Mesenchymal stem cell (in vitro differentiated cells and primary cell): ENCODE measurements at regions not wholly inside any gene's neighbourhood (a gene's known extent, or its start where the extent isn't known, plus 50 kb on each side); places are given as distances from the start of the nearest gene placed in this dataset.

ENCODE experiments used
- DNase-seq: peaks from one replicate; pipeline ENCODE4 v3.0.0-alpha.2; 2013
- H2AFZ ChIP-seq: one replicate; pipeline ENCODE4 v1.6.1; 2013; ENCODE audit warnings: low read depth, mild to moderate bottlenecking, control low read depth, inconsistent platforms, low read length, moderate library complexity
- H2AK5ac ChIP-seq: 2 replicates; pipeline ENCODE4 v1.6.1; 2013; ENCODE audit warnings: low read length, moderate library complexity, mild to moderate bottlenecking, inconsistent platforms; ENCODE audit not compliant: severe bottlenecking
- H2BK120ac ChIP-seq: one replicate; pipeline ENCODE4 v1.6.1; 2013; ENCODE audit warnings: low read depth, mild to moderate bottlenecking, inconsistent platforms, low read length, moderate library complexity
- H2BK12ac ChIP-seq, 2 experiments: one replicate each; pipeline ENCODE4 v1.6.1; 2013; ENCODE audit warnings: inconsistent platforms in 2 of 2, low read length in 2 of 2, mild to moderate bottlenecking in 2 of 2, moderate library complexity in 2 of 2, control low read depth in 1 of 2
- H2BK15ac ChIP-seq: one replicate; pipeline ENCODE4 v1.6.1; 2013; ENCODE audit warnings: mild to moderate bottlenecking, low read depth, inconsistent platforms; ENCODE audit not compliant: poor library complexity, severe bottlenecking
- H2BK5ac ChIP-seq: 2 replicates; pipeline ENCODE4 v1.6.1; 2013; ENCODE audit warnings: low read depth, mild to moderate bottlenecking, low read length, control low read depth, inconsistent platforms; ENCODE audit not compliant: poor library complexity, severe bottlenecking
- H3K14ac ChIP-seq, 2 experiments: one replicate each; pipeline ENCODE4 v1.6.1; 2013; ENCODE audit warnings: inconsistent platforms in 2 of 2, low read length in 2 of 2, control low read depth in 1 of 2, mild to moderate bottlenecking in 1 of 2, moderate library complexity in 1 of 2
- H3K18ac ChIP-seq, 2 experiments: one replicate each; pipeline ENCODE4 v1.6.1; 2013; ENCODE audit warnings: inconsistent platforms in 2 of 2, low read length in 2 of 2, control low read depth in 1 of 2, low read depth in 1 of 2, mild to moderate bottlenecking in 1 of 2
- H3K23ac ChIP-seq, 2 experiments: one replicate each; pipeline ENCODE4 v1.6.1; 2013; ENCODE audit warnings: inconsistent platforms in 2 of 2, low read length in 2 of 2, mild to moderate bottlenecking in 2 of 2, moderate library complexity in 2 of 2, control low read depth in 1 of 2
- H3K27ac ChIP-seq: 2 replicates; pipeline ENCODE4 v1.5.1; 2013; ENCODE audit warnings: mild to moderate bottlenecking, moderate library complexity, low read length, control low read depth, inconsistent platforms; ENCODE audit not compliant: poor library complexity, severe bottlenecking
- H3K27me3 ChIP-seq, 2 experiments: 2 replicates each; pipeline versions ENCODE4 v1.6.1 to v1.7.0; 2013; ENCODE audit warnings: low read length in 2 of 2, mild to moderate bottlenecking in 2 of 2, moderate library complexity in 2 of 2, control low read depth in 1 of 2, inconsistent platforms in 1 of 2; ENCODE audit not compliant: control insufficient read depth in 1 of 2, insufficient read depth in 1 of 2
- H3K36me3 ChIP-seq, 2 experiments: 2 replicates each; pipeline versions ENCODE4 v1.6.1 to v1.7.0; 2013; ENCODE audit warnings: low read length in 2 of 2, control low read depth in 1 of 2, inconsistent platforms in 1 of 2, low read depth in 1 of 2, mild to moderate bottlenecking in 1 of 2; ENCODE audit not compliant: insufficient read depth in 2 of 2, control insufficient read depth in 1 of 2
- H3K4ac ChIP-seq, 2 experiments: one replicate each; pipeline ENCODE4 v1.6.1; 2013; ENCODE audit warnings: inconsistent platforms in 2 of 2, low read length in 2 of 2, mild to moderate bottlenecking in 2 of 2, moderate library complexity in 2 of 2, control low read depth in 1 of 2, low read depth in 1 of 2
- H3K4me1 ChIP-seq: 2 replicates; pipeline ENCODE4 v1.6.1; 2013; ENCODE audit warnings: low read depth, low read length, control low read depth; ENCODE audit not compliant: control insufficient read depth, insufficient read depth
- H3K4me2 ChIP-seq: 2 replicates; pipeline ENCODE4 v1.6.1; 2013; ENCODE audit warnings: low read length, mild to moderate bottlenecking, inconsistent platforms; ENCODE audit not compliant: poor library complexity, severe bottlenecking
- H3K4me3 ChIP-seq, 2 experiments: 2 replicates each; pipeline versions ENCODE4 v1.5.1 to v1.7.0; 2013; ENCODE audit warnings: low read length in 2 of 2, mild to moderate bottlenecking in 2 of 2, control low read depth in 1 of 2, low read depth in 1 of 2; ENCODE audit not compliant: insufficient read depth in 1 of 2
- H3K79me1 ChIP-seq: replicated peaks from 2 replicates; pipeline ENCODE4 v1.6.1; 2013; ENCODE audit warnings: mild to moderate bottlenecking, control low read depth, low read length, inconsistent platforms; ENCODE audit not compliant: poor library complexity, severe bottlenecking
- H3K9ac ChIP-seq: 2 replicates; pipeline ENCODE4 v1.7.0; 2013; ENCODE audit warnings: mild to moderate bottlenecking, low read length, moderate library complexity
- H3K9me3 ChIP-seq: 2 replicates; pipeline ENCODE4 v1.7.0; 2013; ENCODE audit warnings: mild to moderate bottlenecking, low read length; ENCODE audit not compliant: control insufficient read depth
- H4K8ac ChIP-seq: one replicate; pipeline ENCODE4 v1.6.1; 2013; ENCODE audit warnings: inconsistent platforms, mild to moderate bottlenecking, low read length, moderate library complexity
- H4K91ac ChIP-seq: one replicate; pipeline ENCODE4 v1.6.1; 2013; ENCODE audit warnings: mild to moderate bottlenecking, low read length, inconsistent platforms
- WGBS: methylation state at CpG from one replicate; pipeline ENCODE4 v1.1.7; 2013; ENCODE audit warnings: mixed read lengths; 5-methylcytosine and 5-hydroxymethylcytosine counted together

DNA sequence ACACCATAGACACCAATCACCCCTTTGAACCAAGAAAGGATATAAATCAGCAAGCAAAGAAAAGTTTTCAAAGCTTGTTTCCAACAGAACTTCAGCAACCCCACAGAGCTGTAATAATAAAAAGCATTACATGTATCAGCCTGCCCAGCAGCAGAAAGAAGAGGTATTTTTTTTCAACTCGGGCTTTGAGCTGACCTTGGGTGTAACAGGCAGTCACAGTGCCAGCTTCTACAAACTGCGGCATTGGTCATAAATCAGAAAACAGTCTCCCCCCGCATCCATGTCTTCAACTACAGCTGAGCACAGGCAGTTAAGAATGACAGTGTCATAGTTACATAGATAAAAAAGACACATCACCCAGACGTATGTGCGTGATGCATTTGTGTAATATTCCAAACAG lies 671.0 kb upstream of the SLITRK1 start:
- H2BK12ac ChIP-seq, result no peak overlapping the region
- no peak overlapping the region for H3K9ac ChIP-seq
- H2AK5ac ChIP-seq, result no peak overlapping the region
- 87% methylated on average over 5 of the region's 5 CpGs for WGBS
- no peak overlapping the region for H3K4me2 ChIP-seq
- no peaks in the 10 kb centered on the region for H3K36me3 ChIP-seq
- H3K9me3 ChIP-seq, result no peaks in the 10 kb centered on the region
- H3K14ac ChIP-seq, result no peak overlapping the region
- H3K4me1 ChIP-seq, result no peaks in the 10 kb centered on the region
- no peak overlapping the region for H3K23ac ChIP-seq
- no peak overlapping the region for H3K27ac ChIP-seq
- no peak overlapping the region for H2AFZ ChIP-seq
- no peak overlapping the region for H4K91ac ChIP-seq
- no peak overlapping the region for H4K8ac ChIP-seq
- no peak overlapping the region for H3K18ac ChIP-seq
- H3K27me3 ChIP-seq, result no peaks in the 10 kb centered on the region
- H3K4me3 ChIP-seq, result no peak overlapping the region
- H2BK5ac ChIP-seq, result no peak overlapping the region
- no peak overlapping the region for H2BK120ac ChIP-seq
- DNase-seq, result no peak
- H3K4ac ChIP-seq, result no peak overlapping the region
- no peaks in the 10 kb centered on the region for H3K79me1 ChIP-seq
- no peak overlapping the region for H2BK15ac ChIP-seq

DNA sequence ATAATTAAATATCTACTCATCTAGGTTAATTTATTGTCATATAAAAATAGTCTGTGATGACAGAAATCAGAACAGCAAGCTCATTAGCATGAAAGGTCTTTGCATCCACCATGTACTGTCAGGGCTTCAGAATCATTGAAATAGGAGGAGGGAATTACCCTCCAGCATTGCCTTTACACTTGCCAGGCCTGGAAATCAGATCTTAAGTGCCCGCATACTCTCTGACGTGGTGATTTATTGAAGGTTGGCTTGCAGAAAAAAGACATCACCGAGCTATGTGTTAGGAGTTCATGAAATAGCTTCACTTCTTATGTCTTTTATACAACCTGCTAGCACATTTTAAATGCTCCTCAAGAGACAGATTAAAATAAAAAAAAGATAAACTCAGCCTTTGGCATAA lies 661.7 kb upstream of the SLITRK1 start:
- no peaks in the 10 kb centered on the region for H3K79me1 ChIP-seq
- H3K27ac ChIP-seq, result no peak overlapping the region
- no peak overlapping the region for H3K23ac ChIP-seq
- H2AFZ ChIP-seq, result no peak overlapping the region
- H4K91ac ChIP-seq, result no peak overlapping the region
- H2BK5ac ChIP-seq, result no peak overlapping the region
- H3K4me1 ChIP-seq, result no peaks in the 10 kb centered on the region
- H3K14ac ChIP-seq, result no peak overlapping the region
- no peaks in the 10 kb centered on the region for H3K9me3 ChIP-seq
- no peak overlapping the region for H3K4me2 ChIP-seq
- H3K27me3 ChIP-seq, result no peaks in the 10 kb centered on the region
- 87% methylated on average over 3 of the region's 3 CpGs for WGBS
- H3K18ac ChIP-seq, result no peak overlapping the region
- no peak overlapping the region for H2BK12ac ChIP-seq
- H3K4ac ChIP-seq, result no peak overlapping the region
- no peak overlapping the region for H3K9ac ChIP-seq
- no peak overlapping the region for H2AK5ac ChIP-seq
- H2BK120ac ChIP-seq, result no peak overlapping the region
- no peak overlapping the region for H3K4me3 ChIP-seq
- H4K8ac ChIP-seq, result no peak overlapping the region
- no peak overlapping the region for H2BK15ac ChIP-seq
- no peak for DNase-seq
- no peaks in the 10 kb centered on the region for H3K36me3 ChIP-seq

DNA sequence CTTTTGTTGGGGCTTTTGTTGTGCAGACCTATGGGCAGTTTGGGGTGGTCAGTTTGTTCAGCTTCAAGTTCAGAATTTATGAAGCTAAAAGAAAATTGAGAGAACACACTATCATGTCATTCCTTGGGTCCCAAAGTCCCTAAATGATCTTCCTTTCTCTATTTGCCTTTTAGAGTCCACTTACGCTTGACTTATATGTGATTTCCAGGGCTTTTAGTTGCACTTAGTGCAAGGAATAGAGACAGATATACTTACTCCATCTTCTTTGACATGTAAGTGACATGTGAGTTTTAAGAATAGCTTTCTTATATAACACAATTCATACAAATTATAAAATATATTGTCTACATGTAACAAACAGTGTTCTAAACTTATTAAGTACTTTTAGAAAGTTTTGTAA lies 660.1 kb upstream of the SLITRK1 start:
- Histone ChIP-seq H3K36me3 (no peaks in the 10 kb centered on the region), H3K4me2 (no peak overlapping the region), H4K8ac (no peak overlapping the region), H3K9ac (no peak overlapping the region), H3K27me3 (no peaks in the 10 kb centered on the region), H3K9me3 (no peaks in the 10 kb centered on the region), H3K18ac (no peak overlapping the region), H3K79me1 (no peaks in the 10 kb centered on the region), H2BK12ac (no peak overlapping the region), H3K4ac (no peak overlapping the region), H3K4me3 (no peak overlapping the region), H2BK120ac (no peak overlapping the region), H2BK15ac (no peak overlapping the region), H3K27ac (no peak overlapping the region), H3K14ac (no peak overlapping the region), H2AK5ac (no peak overlapping the region), H4K91ac (no peak overlapping the region), H2AFZ (no peak overlapping the region), H3K23ac (no peak overlapping the region), H2BK5ac (no peak overlapping the region), H3K4me1 (no peaks in the 10 kb centered on the region)
- DNase-seq, result no peak
- WGBS, result no CpG with 5 or more reads among the region's 1 CpG

DNA sequence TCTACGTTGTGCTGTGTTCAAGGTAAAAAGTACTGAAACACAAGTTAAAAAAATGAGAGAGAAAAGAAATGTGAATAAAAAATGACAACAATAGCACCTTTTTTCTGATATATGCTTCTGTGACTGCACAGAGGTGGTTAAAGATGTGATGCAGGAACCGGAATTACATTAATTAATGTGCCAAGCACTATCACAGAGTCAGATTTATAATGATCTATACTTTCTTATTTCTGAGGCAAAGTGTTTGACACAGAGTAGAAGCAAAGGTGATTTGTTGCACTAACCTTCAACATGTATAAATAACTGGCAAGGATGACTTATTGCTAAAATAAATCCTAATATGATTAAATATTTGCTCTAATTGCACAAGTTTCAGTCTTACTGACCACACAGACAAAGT lies 654.6 kb upstream of the SLITRK1 start:
- no peak for DNase-seq
- Histone ChIP-seq H3K4me3 (no peak overlapping the region), H2AFZ (no peak overlapping the region), H3K27ac (no peak overlapping the region), H3K4me2 (no peak overlapping the region), H4K91ac (no peak overlapping the region), H2BK12ac (no peak overlapping the region), H3K18ac (no peak overlapping the region), H4K8ac (no peak overlapping the region), H3K9me3 (no peaks in the 10 kb centered on the region), H3K4ac (no peak overlapping the region), H3K36me3 (no peaks in the 10 kb centered on the region), H2AK5ac (no peak overlapping the region), H3K4me1 (no peaks in the 10 kb centered on the region), H3K14ac (no peak overlapping the region), H3K23ac (no peak overlapping the region), H2BK5ac (no peak overlapping the region), H2BK15ac (no peak overlapping the region), H3K79me1 (no peaks in the 10 kb centered on the region), H3K27me3 (no peaks in the 10 kb centered on the region), H3K9ac (no peak overlapping the region), H2BK120ac (no peak overlapping the region)
- no CpG with 5 or more reads among the region's 2 CpGs for whole genome bisulfite sequencing
